SIG-M5 treated with dmso at 0.1 percent for 504 hours (cell line): ENCODE measurements at regions not wholly inside any gene's neighbourhood (a gene's known extent, or its start where the extent isn't known, plus 50 kb on each side); places are given as distances from the start of the nearest gene placed in this dataset.

Experiments
- DNase-seq: peaks from one replicate; lab custom pipeline; 2025; ENCODE audit not compliant: unreplicated experiment; lab: John Stamatoyannopoulos, UW

DNA sequence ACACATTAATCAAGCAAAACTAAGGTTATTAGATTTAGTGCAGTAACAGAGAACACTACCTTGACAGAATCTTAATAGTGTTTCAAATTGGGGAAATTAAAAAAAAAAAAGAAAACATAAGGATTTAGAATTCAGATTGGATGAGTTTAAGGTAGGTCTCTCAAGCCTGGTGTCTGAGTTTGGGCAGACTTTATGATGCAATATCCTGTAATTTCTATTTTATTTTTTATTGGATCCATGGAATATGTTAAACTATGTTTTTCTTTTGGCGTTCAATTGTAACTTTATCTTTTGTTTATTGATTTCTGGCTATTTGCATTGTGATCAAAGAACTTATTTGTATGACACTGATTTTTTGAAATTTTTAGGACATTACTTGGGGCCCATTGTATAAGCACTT lies 394.1 kb upstream of the NETO1 start:
- DNase-seq: no peak

DNA sequence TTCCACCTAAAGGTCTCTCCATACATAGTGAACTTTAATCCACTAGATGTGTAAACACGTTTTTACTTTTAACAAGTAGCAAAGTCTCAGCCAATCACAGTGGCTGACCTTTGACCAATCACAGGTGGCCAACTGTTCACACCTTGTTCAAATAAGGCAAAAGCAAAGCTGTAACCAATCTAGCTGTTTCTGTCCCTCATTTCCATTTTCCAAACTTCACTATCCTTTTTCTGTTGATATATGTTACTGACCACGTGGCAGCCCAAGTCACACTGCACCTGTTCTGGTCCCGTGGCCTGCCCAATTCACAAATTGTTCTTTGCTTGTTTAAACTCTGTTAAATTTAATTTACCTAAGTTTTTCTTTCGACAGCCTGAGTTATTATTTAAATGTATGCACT lies 393.5 kb upstream of the NETO1 start:
- DNase-seq: no peak

DNA sequence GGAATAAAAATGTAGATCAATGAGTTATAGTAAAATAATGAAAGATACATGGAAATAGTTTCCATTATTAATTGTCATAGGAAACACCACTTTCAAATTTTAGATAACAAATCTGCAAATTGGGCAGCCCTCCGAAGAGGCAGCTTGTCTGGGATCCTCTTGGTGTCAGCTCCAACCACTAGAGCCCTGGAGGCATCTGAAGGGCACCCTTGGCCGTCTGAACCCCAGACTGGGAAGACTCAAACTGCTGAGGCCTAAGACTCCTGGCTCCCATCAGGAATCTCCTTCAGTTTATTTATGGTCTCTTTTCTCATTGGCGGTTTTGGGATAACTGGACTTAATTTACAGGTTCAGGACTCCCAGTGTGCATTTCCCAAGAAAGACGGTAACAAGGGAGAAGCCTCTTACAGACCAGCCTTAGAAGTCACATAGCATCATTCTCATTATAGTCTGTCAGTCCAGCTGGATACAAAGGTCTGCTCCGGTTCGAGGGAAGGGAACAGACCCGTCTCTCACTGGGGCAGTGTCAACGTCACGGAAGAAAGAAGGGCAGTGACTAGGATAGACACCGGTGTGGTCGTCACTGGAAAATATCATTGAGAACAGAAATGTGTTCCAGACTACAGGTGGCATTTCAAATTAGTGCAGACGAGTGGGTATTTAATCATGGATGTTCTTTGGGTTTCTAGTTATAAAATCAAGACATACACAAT lies 390.7 kb upstream of the NETO1 start:
- no peak for DNase-seq

DNA sequence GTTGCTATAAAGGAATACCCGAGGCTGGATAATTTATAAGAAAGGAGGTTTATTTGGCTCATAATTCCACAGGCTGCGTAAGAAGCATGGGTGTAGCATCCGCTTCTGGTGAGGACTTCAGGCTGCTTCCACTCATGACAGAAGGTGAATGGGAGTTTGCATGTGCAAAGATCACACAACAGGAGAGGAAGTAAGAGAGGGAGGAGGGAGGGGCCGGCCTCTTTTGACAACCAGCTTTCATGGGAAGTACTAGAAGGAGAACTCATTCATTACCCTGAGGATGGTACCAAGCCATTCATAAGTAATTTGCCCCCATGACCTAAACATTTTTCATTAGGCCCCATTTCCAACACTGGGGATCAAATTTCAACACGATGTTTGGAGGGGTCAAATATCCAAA lies 386.8 kb upstream of the NETO1 start:
- DNase-seq: no peak

DNA sequence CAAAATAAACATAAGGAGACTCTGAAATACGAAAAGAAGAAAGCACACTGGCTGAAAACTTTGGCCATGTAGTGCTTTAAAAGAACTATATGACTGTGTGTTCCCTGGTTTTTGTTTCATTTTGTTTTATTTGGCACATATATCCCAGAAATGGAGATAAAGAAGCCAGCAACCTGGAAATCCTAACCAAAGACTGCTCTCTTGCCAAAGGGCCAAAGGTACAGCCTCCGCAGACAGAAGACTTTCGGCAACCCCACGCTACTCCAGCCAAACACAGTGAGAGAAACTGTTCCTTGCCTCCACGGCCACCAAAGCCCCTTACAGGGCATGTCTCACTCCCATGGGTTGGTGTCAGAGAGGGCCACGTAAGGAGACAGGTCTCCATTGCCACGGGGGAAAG lies 381.2 kb upstream of the NETO1 start:
- no peak for DNase-seq

DNA sequence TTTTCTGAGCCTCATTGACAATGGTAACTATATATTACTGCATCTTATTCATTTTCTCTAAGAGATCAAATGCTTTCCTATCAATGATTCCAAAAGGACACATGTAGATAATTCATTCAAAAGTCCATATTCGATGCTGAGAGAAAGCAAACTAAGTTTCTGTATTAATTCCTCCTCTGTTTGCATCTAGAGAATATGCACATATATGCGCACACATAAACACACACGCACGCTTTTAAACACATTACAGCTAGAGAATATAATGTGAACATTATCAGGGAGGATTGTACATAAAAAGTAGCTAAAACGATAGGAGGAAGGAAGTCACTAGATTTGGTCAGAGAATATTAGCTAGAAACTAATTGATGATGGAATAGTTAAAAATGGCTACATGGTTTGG lies 379.0 kb upstream of the NETO1 start:
- no peak for DNase-seq

DNA sequence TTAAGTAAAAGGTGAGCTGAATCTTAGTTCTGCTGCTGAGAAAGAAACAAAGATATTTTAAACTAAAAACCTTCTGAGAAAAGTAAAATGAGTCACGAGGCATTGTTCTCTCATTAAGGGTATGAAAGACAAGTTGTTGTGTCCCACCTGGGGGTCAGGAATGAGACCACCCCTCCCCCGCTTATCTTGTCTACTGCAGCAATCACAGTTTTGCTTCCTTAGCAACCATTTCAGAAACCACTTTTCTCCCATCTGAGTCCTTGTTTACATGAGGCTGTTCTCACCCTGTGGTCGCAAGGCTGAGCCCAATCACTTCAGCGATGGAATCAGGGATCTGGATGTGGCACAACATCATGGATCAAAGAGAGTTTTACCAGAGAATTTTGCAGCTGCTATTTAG lies 377.6 kb upstream of the NETO1 start:
- no peak for DNase-seq

DNA sequence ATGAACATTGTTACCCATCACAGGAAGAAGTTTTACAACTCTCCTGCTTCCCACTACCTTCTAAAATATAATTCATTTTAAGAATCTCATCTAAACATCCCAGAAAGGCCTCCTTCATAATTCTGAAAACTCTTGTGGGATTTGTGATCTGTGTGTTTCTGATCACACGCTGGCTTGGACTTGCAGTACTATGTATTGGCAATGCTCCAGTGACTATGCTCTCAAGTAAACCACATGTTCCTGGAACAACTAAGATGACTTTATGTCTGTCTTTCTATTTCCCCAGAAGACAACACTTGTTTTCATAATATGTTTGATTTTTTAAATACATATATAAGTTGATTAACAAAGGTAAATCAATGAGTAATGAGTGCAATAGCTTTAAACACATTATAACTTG lies 376.6 kb upstream of the NETO1 start:
- no peak for DNase-seq

DNA sequence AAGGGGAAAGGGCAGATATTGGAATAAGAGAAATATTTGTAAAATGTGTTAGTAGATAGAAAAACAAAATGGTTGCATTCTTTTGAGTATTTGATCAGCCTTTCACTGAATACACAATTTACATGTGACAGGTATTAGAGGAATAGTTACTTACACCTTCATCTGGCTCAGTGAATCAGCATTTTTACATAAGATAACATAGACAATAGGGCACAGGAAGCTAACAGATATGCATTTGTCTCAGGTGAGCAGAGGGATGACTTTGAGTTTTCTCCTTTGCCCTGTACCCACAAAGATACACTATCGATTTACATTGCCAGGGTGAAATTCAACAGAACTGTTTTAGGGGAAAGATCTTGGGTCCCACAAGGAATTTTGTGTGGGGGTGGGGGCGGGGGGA lies 373.1 kb upstream of the NETO1 start:
- no peak for DNase-seq

DNA sequence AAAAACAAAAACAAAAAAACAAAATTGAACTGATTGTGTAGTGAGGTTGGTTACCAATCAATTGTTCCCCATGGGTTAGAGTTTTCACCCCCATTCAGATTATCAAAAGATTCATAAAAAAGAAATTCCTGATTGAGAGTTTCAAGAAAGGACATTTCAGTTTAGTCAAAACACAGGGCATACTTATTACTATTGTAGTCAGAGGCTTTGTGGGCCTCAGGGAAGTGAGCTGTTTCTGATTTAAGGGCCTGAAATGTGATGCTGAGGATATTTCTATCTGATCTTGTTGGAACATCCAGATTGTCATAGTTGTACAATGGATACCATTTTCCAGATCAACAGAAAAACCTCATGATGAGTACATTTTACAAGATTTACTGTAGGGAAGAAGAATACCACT lies 368.1 kb upstream of the NETO1 start:
- no peak for DNase-seq

DNA sequence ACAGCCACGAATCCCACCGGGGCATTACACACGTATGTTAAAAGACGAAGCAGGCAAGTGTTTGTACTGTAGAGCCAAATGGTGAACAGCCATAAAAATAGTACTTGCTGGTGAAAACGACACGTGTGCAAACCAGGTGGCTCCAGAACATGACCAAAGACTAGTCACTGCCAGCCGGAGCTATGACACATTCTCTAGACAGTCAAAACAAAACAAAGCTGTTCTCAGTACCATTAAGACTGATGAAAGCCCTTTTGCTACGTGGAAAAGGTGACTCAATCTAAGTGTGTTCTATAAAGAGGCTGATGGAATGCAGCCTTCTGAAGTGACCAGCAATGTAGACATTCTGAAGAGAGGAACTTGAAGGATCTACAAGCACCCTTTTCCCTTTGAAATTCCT lies 367.7 kb upstream of the NETO1 start:
- DNase-seq: no peak

DNA sequence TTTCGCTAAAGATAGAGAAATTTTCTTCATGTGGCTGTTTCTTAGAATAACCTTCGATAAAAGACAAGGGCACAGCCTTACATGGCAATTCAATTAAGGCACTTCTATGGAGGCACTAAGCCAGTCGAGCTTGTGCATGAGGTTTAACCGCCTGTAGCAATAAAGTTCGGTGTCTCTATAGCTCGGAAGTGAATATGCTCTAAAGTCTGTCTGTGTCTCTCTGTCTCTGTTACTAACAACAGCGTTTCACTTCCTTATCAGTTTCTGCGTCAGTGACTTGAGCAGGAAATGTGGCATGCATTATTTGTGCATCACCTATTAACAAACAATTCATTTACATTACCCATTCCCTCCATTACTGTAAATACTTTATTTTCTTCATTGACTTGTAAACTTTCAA lies 365.1 kb upstream of the NETO1 start:
- DNase-seq: no peak

DNA sequence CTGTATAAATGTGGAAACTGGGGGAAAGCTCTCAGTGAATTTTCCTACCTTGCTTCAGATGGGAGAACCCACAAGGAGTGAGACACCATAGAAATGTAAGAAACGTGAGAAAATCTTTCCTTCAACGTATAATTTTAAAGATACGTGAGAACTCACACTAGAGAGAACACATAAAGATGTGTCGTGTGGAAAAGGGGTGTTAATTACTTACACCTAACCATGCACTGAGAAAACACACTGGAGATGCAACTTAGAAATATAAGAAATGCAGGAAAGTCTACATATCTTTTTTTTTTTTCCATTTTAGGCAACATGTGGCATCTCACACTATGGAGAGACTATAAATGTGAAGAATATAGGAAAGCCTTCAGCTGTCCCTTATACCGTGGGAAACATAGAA lies 352.9 kb upstream of the NETO1 start:
- no peak for DNase-seq

DNA sequence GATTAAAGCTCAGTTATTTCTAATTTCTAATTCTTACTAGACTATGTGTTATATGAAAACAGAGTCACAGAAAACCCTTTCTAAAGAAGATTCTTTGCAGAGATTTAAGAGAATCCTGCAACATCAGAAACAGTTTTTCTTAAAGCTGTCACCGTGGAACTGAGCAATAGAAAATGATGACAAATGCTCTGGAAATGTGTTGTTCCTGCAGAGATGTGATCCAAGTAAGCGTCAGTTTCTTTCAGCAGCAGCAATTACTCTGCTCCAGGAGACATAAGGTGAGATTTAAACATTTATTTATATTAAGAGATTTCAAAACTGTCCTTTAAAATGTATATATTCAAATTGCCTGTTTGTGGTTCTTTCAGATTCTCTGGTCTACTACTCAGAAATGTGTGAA lies 350.5 kb upstream of the NETO1 start:
- DNase-seq: no peak

DNA sequence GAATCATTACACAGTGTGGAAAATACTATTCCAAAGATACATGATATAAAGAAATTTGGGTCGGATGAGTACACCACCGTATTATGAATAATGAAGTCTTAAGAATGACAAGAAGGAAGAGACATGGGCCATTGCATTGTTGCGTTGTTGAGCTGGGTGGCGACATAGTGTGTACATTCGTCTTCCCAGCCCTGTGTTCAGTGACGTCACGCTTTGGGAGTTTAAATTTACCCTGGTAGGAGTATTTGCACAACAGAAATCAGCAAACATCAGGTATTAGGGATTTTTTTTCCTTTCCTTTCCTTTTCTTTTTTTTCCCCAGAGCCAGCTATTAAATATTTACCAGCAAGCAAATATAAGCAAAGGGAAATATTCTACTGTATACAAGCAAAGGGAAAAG lies 347.2 kb upstream of the NETO1 start:
- no peak for DNase-seq

DNA sequence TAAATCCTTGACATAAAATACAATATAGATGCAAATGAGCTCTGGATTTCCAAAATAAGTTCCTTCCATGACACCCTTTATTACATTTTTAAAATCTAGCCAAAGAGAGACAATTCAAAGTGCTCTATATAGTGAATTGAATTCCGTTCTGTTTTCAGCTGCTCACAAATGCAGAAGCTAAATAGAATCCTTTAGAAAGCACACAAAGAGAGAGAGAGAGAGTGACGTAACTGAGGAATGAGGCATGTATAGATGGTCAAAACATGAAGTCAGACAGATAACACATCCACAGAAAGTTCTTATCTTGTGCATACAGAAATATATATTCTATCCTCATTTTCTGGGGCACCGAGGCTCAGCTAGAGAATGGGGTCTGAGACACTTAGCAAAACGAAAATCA lies 344.7 kb upstream of the NETO1 start:
- no peak for DNase-seq

DNA sequence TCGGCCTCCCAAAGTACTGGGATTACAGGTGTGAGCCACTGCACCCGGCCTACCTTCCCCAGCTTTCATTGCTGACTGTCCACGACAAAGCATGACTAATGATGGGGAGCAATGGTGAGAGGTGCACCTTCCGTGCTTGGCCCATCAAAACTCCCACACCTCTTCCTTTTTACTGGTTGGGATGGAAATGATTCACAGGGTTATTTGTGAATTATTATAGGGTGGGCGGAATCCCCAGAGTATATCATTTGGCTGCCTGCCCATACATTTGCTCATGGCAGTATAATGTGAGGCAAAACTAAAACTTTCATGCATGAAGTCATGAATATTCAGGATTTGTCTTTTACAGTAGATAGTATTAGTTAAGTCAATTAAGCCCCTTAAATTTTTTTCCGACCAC lies 334.2 kb upstream of the NETO1 start:
- DNase-seq: no peak

DNA sequence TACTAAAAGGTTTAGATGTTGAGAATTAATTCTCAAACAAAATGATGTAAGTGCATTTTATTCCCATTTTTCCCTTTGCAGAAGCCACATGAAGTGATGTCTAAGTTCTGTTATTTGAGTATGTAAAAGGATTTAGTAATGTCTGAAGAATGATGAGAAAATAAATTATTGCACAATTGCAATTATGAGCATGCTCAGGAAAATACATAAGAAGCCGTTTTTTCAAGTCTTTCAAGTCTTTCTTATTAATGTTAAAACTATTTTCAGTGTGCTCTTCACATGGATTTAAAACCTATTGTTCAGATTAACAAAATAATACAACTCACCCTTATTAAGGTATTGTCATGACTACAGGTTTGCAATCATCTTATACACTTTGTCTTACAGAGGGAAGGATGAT lies 331.4 kb upstream of the NETO1 start:
- DNase-seq: no peak

DNA sequence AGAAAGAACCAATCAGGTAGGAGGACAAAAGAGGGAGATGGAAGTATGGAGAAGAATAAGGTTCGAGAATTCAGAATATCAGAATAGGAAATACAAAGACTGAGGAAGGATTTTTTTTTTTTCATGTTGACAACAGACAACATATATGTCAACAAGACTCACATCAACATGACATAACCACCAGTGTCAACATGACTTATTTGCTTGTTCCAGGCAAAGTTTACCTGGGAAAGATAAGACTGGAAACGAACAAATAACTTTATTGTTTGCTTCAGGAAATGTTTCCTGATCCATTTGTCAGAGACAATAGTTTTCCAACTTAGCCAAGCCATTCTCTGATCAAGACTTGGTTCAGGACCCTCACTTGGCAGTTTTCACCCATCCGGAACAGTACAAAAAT lies 321.9 kb upstream of the NETO1 start:
- DNase-seq: no peak

DNA sequence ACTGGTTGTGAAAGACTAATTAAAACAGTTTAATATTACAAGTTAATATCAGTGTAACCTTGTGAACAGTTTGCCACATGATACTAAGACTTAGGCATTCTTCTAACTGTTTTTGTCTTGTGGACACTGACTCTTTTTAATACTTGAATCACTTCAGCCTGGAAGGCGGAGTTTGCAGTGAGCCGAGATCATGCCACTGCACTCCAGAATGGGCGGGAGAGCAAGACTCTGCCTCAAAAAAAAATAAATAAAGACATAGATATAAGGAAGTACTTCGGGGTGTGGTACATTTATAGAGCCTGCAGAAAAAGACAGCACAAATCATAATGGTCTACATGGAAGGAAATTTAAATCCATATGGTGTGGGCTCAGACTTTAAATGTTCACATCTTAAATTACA lies 300.4 kb upstream of the NETO1 start:
- DNase-seq: no peak

DNA sequence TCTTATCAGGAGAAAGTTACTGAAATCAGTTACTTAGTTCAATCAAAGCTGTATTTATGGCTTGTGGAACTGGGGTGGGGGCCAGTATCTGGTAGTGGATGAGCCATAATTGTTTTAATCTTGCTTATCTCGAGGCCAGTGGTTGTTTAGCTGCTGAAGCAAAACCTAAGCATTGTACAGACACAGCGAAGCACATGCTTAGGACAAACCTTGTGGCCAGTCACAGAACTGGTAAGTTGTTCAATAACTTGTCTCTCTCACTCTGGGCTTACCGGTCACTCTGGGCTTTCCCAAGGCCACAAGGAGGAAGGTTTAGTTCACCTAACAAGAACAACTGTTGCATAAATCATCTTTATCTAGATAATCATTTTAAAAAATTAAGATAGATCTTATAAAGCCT lies 296.6 kb upstream of the NETO1 start:
- no peak for DNase-seq

DNA sequence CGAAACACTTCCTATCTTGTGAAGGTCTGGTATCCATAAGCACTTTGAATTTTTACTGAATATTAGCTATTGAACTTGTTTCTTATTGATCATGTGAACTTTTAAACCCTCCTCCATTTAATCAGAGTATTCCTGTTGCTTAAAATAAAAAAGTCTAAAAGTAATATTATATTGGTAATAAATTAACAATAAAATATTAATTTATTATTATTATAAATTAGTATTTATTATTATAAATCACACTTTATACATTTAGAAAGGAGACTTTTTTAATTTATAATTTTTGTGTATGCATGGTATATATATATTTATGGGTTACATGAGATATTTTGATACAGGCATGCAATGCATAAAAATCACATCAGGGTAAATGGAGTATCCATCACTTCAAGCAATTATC lies 295.4 kb upstream of the NETO1 start:
- no peak for DNase-seq

DNA sequence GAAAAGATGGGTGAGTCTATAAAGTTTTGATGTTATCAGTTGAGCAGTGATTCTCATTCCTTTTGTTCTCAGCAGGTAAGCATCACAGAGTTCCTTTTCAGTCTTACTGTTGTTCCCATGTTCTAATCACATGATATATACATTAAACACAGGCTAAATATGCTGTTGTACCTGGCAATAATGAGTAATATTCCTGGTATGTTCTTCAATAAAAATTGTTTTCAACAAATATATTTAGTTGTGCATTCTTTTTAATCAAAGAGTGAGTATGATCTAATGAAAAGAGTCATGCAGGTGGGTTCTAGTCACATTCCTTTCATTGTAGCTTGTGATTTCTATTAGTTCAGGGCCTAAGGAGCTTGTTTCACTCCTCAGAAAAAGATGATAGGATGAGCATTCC lies 288.3 kb upstream of the NETO1 start:
- DNase-seq: no peak

DNA sequence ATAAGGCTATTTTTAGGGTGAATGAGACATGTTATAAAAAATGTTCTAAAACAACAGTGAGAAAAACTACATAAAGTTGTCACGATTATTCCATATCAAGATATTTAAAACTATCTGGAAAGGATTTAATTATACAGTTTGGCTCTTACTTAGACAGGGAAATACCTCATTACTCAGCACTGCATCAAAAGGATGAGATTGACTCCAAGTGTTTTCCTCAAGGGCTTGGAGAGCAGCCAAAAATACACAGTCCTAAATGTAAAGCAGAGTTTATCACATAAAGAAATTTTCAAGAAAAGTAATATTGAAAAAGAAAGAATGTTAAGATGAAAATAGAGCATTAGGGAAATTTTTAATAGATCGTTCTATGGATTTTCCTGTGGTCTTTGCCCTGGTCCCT lies 285.5 kb upstream of the NETO1 start:
- no peak for DNase-seq
